ENCODE measurements at regions not wholly inside any gene's neighbourhood (a gene's known extent, or its start where the extent isn't known, plus 50 kb on each side); places are given as distances from the start of the nearest gene placed in this dataset.
"Not testable (repeated sequence)": the region's sequence is repeated elsewhere in the genome, so short reads cannot be mapped to it uniquely, and the experiment has no call there.

DNA sequence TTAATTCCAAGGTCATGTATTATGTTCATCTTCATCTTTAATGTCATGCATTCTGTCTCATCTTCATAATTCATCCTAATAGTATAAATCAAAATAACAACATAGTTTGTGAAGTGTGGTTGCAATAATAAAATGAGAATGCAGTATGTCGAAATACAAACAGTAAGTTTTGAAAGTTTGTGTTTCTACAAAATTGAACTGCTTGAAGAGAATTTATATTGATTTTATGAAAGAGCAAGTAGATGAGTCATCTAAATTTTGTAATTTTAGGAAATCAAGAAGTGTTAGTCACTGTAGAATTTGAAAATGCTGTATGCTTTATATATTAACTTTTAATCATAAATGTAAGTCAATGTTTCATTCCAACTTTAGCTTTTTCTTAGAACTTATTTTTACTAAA is 190.5 kb upstream of the PPP1R3A start:
- DNase-seq: no peak

DNA sequence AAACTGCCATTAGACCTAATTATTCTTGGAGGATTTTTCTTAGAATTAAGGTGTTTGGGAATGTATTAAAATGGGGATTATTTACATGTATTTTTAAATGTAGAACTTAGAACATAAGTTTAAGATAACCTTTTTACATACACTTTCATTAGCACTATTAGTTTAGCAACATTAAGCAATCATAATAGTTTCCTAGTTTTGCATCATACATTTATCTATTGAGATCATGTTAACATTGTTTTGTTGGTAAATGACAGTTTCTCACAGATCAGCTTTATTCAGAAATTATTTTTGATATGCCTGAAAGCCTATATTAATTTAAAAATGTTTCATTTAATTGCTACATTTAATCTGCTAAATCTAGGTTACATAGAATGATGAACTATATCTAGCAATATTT is 189.7 kb upstream of the PPP1R3A start:
- no peak for DNase-seq

DNA sequence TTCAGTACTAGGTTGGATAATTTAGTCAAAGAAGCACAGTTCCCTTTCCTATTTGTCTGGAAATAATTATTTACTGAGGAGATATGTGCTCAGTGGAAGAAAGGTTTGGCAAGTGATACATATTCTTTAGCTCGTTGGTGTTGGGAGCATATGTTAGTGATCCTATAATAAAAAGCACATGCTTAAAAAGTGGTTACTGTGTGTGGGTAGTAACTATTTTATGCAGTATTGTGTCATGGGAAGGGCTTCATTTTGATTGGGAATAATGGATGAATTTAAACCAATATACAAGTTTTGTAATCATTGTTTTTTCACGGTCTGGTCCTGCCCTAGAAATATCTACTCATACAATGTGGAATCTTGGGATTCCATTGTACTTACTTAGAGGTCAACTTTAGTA is 188.7 kb upstream of the PPP1R3A start:
- no peak for DNase-seq

DNA sequence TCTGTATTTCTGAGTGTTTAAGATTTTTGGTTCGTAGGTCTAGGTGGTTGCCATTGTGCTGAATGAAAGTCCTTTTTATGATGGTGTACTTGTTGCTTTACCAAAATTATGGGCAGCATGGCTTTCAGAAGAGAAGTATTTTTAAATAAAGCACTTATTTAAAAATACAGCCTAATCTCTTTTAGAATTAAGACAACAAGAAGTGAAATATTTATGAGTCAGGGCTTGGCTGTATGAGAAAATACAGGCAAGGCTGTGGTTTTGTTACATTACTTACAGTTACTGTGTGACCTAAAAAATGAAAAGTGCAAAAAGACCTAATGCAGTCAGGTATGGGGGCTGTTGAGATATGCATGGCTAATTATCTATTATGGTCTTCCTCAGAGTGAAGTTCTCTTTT is 185.2 kb upstream of the PPP1R3A start:
- no peak for DNase-seq

DNA sequence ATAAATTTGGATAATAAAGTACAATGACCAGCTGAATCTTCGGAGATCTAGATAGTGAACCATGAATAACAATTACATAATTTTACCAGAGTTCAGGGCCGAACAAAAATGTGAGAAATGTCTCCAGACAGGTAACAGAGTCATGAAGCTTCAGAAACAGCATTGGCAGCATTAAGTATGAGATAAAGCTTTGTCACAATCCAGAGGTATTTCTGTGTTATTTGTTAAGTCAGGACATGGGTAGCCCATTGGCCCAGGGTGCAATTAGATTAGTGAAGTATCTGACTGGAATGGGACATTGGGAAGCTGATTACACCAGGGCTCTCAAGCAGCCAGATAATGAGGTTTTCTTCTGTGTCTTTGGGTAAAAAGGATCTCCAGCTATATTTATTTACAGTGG is 184.2 kb upstream of the PPP1R3A start:
- no peak for DNase-seq

DNA sequence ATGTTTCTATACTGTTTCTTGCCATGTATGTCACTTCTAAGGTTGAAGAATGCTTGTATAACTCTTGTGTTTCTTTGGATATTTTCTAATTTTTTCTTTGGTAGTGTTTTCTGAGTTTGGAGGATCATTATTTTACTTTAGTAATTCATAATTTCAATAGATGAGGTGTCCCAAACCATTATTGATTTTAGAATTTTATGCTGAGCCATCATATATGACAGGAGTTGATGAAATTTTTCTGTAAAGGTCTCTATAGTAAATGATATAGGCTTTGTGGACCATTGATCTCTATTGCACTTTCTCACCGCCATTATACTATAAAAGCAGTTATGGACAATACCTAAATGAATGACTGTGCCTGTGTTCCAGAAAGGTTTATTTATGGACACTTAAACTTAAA is 183.3 kb upstream of the PPP1R3A start:
- no peak for DNase-seq

DNA sequence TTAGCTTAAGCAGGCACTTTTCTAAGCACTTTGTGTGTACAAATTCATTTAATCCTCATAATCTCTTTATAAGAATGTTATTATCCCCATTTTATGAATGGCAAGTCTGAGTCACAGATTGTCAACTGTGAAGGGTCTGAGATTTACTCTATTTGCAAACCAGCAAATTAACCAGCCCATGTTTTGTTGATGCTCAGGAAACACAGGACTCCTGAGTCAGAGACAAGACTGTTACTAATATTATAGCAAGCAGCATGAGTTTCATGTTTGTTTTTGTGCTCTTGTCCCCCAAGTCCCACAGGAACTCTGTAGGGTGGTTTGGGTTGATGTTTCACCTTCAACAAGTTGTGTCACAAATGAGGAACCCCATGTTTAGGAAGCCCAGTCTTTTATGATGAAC is 182.0 kb upstream of the PPP1R3A start:
- DNase-seq: no peak

DNA sequence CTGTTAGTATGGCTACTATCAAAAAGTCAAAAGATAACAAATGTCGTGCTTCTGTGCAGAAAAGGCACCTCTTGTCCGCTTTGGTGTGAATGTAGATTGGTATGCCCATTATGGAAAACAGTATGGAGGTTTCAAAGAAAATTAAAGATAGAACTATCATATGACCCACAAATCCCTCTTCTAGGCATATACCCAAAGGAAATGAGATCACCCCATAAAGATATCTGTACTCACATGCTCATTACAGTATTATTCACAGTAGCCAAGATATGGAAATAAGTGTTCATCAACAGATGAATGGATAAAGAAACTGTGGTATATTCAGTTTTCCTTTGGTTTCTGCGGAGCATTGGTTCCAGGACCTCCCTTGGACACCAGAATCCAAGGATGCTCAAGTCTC is 180.5 kb upstream of the PPP1R3A start:
- DNase-seq: no peak

DNA sequence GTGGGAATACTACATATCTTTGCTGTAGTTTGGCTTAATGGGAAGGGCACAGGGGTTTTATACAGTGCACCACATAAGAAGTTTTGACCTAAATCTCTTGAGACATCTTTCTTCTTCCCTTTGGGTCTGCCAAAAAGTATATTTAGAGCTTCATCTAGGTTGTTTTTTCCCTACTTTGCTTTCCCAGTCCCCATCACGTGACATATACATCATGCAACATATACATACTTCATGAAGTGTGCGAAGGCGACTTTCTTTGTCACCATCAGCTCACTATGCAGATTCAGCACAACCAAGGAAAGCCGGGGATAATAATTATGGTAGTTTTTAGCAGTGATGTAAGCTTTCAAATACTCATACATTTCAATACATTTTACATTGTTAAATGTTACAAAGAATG is 177.1 kb upstream of the PPP1R3A start:
- no peak for DNase-seq

DNA sequence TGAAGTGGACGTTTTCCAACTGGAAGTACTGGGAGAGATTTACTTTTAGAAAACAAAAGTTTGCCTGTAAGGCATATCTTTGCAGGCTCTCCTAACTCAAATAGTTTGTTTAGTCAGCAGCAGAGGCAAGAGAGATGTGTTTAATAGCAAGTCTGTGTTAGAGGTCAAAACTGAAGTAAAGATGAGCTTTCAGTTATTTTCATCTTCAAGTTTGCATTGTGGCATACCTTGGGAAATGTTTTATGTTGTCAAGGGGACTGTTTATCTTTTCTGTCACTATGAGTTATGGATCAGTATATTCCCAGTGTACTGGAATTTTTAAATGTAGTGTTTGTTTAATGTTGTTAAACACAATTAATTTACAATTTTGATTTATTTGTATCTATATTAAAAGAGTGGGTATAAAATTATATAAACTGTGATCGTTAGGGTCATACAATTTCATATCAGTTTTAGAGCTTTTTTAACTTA is 169.7 kb upstream of the PPP1R3A start:
- DNase-seq: no peak

DNA sequence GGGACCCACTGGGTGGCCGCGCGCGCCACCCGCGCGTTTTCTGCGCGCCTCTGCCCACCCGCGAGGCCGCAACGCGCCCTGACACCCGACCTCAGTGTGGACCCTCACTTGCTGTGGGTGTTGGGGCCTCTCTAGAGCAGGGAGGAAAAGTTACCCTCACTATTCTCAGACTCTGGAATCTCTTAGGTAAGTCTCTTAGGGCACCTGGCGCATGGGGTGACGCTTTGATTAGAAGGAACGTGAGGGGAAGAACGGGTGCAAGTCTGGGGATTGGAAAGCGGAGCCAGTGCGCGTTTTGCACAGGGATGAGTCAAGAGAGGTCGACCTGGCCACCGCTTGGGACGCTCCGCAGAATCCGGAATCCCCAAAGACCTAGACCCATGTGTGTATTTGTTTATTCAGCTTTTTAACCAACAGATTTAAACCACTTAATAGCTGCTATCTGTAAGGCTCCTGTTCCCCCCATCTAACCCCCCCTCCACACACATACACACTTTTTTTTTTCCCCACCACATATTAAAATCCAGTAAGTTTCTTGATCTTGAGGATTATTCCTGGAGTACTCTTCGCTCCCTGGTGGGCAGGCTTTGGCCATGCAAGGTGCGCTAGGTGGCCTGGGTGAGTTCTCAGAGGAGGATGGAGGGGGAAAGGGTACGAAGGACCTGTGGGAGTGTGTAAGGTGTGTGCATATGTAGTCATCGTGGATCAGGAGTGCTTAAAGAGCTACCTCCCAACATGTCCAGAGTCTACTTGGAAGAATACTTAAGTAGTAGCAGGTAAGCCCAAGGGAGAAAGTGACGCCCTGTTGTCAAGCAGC is 169.1 kb upstream of the PPP1R3A start:
- no peak for DNase-seq

DNA sequence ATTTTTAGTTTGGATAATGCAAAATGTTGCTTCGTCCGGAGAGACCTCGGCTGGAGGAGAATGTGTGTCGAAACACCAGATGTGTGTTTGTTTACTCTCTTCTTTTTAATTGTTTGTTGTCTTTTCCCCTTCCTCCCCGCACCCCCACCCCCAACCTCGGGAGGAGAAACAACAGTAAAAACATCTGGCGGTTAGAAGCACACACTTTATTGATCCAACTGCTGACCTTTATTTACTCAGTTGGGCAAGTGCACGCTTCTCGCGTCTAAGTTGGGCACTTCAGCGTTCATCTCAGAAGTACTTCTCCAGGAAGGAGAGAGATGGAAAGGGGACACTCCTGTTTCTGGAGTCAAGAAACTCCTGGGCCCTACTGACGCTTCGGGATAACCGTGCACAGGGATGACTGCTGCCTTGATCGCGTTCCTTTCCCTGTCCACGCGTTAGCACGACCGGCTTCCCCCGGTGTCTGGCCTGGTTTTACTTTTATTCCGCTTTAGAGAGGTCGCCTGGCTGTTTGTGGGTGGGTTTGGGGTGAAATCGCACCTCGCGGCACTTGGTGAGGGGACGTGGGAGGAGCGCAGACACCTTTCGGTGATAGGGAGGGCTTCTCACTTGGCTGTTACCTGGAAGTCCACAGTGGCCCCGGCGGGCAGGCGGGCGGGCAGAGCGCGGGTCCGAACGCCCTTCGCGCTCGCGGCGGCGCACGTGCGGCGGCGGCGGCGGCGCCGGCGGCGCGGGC is 168.3 kb upstream of the PPP1R3A start:
- DNase-seq: no peak

DNA sequence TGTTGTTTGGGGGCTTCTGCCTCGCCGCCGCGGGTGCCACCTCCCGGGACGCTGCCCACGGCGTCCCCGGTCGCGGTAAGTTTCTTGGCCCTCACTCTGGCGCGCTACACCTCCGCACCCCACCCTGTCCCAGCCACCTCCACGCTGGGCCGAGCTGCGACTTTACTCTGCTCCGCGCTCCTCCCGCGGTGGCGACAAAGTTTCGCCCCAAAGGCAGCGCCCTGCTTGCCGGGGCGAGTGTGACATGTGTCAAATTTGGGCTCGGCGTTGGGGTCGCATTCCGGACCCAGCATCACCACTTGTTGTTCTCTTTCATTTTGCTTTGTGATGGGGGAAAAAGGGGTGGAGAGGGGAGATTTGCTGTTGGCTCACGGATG is 167.7 kb upstream of the PPP1R3A start:
- no peak for DNase-seq

DNA sequence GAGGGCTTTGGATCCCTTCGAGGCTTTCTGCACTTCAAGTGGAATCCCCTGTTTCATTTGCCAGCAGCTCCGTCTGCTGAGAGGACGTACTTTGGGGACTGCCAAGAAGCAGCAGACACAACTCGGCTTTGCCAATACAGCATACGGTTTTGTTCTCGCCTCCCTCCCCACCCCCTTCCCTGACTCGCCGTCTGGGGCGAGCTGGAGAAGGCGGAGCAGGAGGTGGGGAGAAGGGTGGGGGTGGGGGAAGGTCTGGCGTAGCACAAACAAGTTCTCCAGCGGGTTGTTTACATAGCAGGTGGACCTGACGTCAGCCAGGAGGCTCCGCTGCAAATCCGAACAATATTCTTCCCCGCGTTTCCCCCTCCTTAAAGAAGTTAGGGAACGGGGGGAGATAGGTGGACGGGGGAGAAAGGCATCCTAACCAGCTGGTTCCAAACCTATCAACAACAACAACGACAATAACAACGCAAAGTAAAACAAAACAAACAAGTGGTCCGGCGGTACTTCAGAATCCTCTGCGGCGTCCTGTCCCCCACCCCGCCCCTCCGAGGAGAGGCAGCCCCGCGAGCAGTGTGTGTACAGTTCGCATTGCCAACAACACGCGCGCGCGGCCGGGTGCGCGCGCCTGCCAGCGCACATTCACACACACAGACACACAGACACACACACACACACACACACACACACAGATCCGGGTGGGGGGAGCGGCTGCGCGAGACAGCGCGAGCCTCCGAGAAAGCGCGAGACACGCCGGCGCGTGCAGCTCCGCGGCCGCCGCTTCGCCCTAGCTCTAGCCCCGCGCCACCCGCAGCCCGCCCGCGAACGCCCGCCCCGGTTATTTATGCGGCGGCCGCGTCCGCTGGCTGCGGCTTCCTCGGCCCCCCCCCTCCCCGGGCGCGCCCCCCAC is 167.0 kb upstream of the PPP1R3A start:
- peak; percentile 34 for DNase-seq

DNA sequence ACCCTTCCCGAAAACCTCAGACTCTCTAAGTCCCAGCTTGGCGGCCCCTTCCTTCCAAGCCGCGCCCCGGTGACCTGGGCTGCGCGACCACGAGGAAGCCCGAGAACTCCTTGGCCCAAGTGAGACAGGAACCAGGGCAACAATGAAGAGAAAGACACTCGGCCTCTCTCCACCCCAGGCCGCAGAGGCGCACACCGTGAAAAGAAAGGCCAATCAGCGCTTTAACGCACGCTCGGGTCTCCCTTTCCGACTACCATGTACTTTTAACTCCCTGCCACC is 166.4 kb upstream of the PPP1R3A start:
- no peak for DNase-seq

DNA sequence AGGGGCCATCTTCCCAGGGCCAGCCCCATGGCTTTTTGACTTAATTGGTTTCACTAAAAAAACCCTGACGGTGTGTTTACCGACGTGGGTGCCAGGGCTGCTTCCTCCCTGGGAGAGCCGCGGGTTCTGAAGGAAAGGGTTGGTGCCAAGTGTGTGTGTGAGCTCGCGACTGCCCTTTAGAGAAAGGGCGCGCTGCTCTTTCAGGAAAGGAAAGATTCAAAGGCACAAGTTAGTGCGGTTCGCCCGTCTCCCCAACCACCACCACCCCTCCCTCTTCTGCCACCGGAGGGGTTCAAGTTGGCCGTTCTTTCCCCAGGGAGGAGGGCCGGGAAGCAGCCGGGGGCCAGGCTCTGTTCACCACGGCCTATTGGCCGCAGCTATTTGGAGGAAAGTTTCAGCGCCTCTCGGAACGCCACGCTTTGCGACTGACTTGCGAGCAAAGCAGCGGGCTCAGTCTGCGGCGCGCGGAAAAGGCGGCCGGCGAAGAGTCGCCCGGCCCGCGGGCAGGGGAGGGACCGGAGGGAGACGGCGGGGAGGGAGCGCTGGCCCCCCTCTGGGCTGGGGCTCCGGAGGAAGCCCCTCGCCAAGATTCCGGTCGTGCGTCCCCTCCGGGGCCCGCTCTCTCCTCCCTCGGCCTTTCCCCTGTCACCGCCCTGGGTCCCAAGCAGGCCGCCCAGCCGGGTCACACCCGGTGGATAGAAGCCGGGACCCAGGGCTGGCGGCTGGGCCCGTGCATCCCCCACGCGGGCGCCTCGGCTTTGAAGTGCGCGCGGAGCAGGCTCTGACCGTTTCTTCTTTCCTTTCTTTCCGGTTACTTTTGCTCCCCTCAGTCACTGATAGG is 165.9 kb upstream of the PPP1R3A start:
- no peak for DNase-seq

DNA sequence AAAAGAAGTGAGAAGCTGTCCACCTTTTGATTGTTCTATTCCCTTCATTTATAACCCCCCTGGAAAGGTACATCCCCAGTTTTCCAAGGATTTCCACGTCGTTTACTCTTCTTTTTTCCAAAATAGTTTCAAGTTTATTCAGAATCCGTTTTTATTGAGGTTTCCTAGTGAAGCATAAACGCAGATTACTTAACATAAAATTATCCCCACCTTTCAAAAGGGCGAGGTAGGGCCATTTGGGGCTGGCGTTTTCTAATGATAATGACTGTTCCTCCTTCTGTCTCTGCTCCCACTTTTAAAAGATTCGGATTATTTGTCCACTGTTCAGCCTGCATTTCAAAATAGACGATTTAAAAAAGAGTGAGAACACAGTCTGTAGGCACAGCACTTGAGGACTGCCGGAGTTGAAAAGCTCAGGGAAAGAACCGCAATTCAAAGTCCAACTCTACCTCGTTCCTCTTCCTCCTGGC is 165.2 kb upstream of the PPP1R3A start:
- DNase-seq: no peak

DNA sequence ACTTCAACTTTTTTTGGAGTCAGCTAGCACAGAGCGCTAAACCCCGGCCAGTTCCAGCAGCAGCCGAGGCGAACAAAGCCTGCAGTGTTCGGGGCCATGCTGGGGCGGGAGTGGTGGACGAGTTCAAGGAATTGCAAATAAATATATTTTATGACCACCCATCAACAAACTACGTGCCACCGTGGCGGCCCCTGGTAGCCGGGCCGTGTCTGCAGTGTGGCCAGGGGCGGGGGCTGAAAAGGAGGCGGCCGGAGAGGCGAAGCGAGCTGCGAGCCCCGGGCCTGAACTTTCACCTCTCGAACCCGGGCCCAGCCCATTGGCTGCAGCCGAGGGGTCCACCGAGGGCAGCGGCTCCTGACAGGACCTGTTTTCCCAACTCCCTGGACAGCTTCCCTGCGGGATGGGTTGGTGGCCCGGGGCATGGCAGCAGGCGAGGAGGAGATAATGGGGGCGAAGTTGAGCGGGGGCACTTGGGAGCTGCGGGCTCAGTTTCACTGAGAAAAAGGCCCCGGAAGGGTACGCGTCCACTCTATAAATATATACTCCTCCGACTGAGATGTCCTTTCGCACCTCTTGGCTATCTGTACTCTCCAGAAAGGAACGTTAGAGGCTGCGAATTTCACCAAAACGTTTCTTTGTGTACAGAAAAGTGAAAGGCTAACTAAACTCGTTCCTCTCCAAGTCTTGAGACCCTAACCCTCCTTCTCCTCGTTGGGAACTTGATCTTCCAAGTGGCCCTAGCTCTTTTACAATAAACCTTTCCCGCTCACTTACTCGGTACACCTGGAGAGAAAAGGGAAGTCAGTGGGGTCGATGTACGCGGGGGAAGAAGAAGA is 164.6 kb upstream of the PPP1R3A start:
- DNase-seq: no peak

DNA sequence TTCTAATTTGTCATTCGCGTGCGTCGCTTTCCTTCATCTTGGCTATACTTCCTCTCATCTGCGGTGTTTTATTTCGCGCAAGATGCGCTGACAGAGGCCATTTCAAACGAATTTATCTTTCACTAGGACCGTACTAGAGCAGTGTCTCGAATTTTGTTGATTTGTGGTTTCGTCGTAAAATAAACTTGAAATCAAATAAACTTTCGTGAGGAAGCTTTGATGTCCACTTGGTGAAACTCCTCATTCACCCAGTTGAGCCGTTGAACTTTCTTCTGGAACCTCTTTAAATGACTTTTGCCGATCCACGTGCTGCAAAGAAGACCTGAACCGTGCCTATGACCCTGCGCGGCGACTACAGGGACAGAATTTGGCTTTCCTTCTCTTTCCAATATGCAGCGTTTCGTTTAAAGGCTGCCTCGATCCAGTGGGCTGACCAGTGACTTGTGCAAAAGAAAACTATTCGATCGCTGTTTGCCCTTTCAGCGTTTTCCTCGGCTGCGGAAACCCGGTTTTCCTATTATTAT is 163.9 kb upstream of the PPP1R3A start:
- DNase-seq: peak; percentile 0

DNA sequence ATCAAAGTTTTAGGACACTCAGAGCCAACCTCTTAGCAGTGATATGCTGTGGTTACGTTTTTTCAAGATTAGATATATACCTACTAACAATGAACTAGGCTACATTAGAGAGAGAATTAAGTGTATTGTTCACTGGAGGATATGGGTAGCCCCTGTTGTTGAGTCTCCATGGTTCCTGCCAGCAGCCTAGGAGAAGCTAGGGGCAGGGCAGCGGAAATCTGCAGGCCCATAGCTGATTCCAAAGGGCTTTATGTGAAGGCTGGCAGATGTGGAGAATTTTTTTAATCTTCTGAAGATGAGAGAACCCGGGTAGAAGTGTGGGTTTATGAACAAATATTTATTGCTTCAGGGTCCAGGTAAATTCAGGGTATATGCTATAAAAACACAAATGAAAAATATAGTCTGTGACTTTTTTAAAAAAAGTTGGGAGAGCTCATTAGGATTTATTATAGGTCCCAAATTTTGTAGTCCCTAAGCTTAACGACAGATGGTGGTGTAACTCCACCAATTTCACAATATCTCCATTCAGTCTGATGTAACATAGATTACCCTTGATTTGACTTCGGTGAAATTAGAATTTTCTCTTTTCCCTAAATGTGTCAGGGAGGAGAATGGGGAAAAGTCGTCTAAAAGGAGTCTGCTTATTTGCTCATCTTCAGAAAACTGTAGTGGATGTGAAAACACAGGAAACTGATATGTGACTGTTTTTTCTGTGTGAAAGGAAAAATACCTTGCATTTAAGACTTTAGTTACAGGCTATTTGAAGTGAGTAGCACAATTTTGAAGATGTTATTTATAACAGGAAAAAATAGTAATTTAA is 163.0 kb upstream of the PPP1R3A start:
- peak; percentile 46 for DNase-seq

DNA sequence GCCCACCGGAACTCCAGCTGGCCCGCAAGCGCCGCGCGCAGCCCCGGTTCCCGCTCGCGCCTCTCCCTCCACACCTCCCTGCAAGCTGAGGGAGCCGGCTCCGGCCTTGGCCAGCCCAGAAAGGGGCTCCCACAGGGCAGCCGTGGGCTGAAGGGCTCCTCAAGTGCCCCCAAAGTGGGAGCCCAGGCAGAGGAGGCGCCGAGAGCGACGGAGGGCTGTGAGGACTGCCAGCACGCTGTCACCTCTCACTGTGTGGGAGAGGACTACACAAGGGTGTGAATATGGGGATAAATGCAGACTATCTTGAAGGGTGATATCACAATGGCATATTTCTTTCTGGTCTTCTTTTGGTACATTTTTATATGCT is 158.3 kb upstream of the PPP1R3A start:
- not testable (repeated sequence) for DNase-seq
